SH-SY5Y (cell line): ENCODE measurements at regions not wholly inside any gene's neighbourhood (a gene's known extent, or its start where the extent isn't known, plus 50 kb on each side); places are given as distances from the start of the nearest gene placed in this dataset.

Source experiments
- GATA2 ChIP-seq: IDR thresholded peaks from 2 replicates; pipeline ENCODE4 v1.6.1; 2011; ENCODE audit warnings: mild to moderate bottlenecking, low read depth, low read length
- GATA3 ChIP-seq: IDR thresholded peaks from 2 replicates; pipeline ENCODE4 v1.6.1; 2011; ENCODE audit warnings: low read depth, mild to moderate bottlenecking, low read length, moderate library complexity

DNA sequence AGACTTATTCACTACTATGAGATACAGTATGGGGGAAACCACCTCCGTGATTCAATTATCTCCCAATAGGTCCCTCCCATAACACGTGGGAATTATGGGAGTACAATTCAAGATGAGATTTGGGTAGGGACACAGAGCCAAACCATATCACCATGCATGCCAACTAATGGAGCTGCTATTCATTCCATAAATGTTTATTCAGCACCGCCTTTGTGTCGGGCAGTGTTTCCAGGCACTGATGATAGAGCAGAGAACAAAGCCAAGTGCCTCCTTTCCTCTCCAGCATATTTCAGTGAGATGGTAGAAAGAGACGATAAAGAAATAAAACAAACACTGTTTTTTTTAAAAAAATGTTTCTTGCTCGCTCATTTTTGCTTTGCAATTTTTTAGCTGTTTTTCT, 295.9 kb upstream of the FOXK1 start:
- TF ChIP-seq GATA2 (no peak), GATA3 (no peak)
